ENCODE measurements at regions not wholly inside any gene's neighbourhood (a gene's known extent, or its start where the extent isn't known, plus 50 kb on each side); places are given as distances from the start of the nearest gene placed in this dataset.

- TF ChIP-seq CTCF (IDR thresholded peaks at IDR 0.05), result no peak
- no peak for TF ChIP-seq POLR2A (IDR thresholded peaks at IDR 0.05)
Observed at GRCh38 chr16:63187638-63188037, 1151.4 kb upstream of the CDH8 start.

Data from thyroid gland (tissue), 4 donors.